A673 (cell line): ENCODE measurements at regions not wholly inside any gene's neighbourhood (a gene's known extent, or its start where the extent isn't known, plus 50 kb on each side); places are given as distances from the start of the nearest gene placed in this dataset.

ENCODE experiments used
- BruUV-seq: library from RNA; stranded (reverse); fragments of 400-500 nt; replicated peaks from 2 replicates; lab custom pipeline; 2021; lab: Mats Ljungman, UMichigan
- CTCF ChIA-PET: fragments of 300-600 bp; sonication (Branson Sonifier 250); formaldehyde crosslinking; loops from one replicate; lab custom pipeline; 2022; ENCODE audit warnings: antibody characterized with exemption; lab: Charles Lee
- POLR2A ChIA-PET: fragments of 300-600 bp; sonication (Branson Sonifier 250); formaldehyde crosslinking; loops from one replicate; lab custom pipeline; 2022; ENCODE audit warnings: antibody characterized with exemption; ENCODE audit not compliant: low non-redundant PET; lab: Charles Lee
- DNase-seq: peaks from one replicate; pipeline ENCODE4 v3.0.0-alpha.2; 2015; ENCODE audit warnings: low spot score
- H3K27ac ChIP-seq: fragments of 200-600 bp; sonication (generic); 2 replicates; pipeline ENCODE4 v1.5.1; 2016; ENCODE audit warnings: mixed run types, low read depth, mild to moderate bottlenecking, mixed read lengths, antibody characterized with exemption, low read length; ENCODE audit not compliant: poor library complexity, severe bottlenecking
- H3K27me3 ChIP-seq: fragments of 200-600 bp; sonication (generic); replicated peaks from 2 replicates; pipeline ENCODE4 v1.6.1; 2017; ENCODE audit warnings: mixed run types, low read depth, mild to moderate bottlenecking, mixed read lengths, antibody characterized with exemption, low read length; ENCODE audit not compliant: insufficient read depth, poor library complexity
- H3K36me3 ChIP-seq: fragments of 200-600 bp; sonication (generic); 2 replicates; pipeline ENCODE4 v1.6.1; 2016; ENCODE audit warnings: mixed run types, mild to moderate bottlenecking, mixed read lengths, antibody characterized with exemption, low read length; ENCODE audit not compliant: insufficient read depth, poor library complexity, severe bottlenecking
- H3K4me1 ChIP-seq: fragments of 200-600 bp; sonication (generic); 2 replicates; pipeline ENCODE4 v1.6.1; 2017; ENCODE audit warnings: mixed run types, mild to moderate bottlenecking, mixed read lengths, antibody characterized with exemption, low read length; ENCODE audit not compliant: insufficient read depth, poor library complexity, severe bottlenecking
- H3K4me3 ChIP-seq: fragments of 200-600 bp; sonication (generic); 2 replicates; pipeline ENCODE4 v1.5.1; 2016; ENCODE audit warnings: low read depth, mixed run types, mild to moderate bottlenecking, mixed read lengths, low read length; ENCODE audit not compliant: poor library complexity, severe bottlenecking
- H3K9me3 ChIP-seq: fragments of 200-600 bp; sonication (generic); 2 replicates; pipeline ENCODE4 v1.6.1; 2016; ENCODE audit warnings: mixed run types, low read depth, mild to moderate bottlenecking, mixed read lengths, antibody characterized with exemption, low read length; ENCODE audit not compliant: poor library complexity, severe bottlenecking
- EZH2 ChIP-seq: fragments of 200-600 bp; sonication (generic); IDR thresholded peaks from 2 replicates; pipeline ENCODE4 v1.6.1; 2017; ENCODE audit warnings: borderline replicate concordance, low read depth, mild to moderate bottlenecking, mixed read lengths, antibody characterized with exemption, low read length; ENCODE audit not compliant: poor library complexity, severe bottlenecking
- intact Hi-C: fragments of 100-400 bp; cut with micrococcal nuclease; formaldehyde crosslinking; loops from one replicate; pipeline ENCODE4 v1.10.0; 2022; ENCODE audit not compliant: unreplicated experiment
- TF ChIP-seq, protein P1 (sequence below): fragments of 300-800, 200-600 bp; sonication (generic); conservative IDR thresholded peaks from 2 replicates; pipeline ENCODE4 v1.5.1; 2017; ENCODE audit warnings: low read depth, mild to moderate bottlenecking, antibody characterized with exemption, low read length, moderate library complexity, mixed read lengths

DNA sequence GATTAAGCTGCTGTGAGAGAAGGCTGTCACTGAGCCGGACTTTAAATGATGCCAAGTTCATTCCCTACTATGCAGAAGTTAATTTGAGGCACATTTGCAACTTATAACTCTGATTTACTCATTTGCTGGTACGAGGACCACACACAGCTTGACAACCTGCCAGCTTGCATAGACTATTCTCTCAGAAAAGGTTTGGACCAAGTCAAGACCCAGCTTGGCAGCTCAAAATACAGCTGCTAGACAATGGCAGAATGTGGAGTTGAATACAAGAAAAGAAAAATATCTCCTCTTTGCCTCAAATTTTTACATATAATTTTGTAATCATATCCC is 338.9 kb downstream of the DHX15 start:
- Histone ChIP-seq H3K9me3 (no peaks in the 10 kb centered on the region), H3K27ac (no peak overlapping the region), H3K4me1 (no peaks in the 10 kb centered on the region), H3K27me3 (no peaks in the 10 kb centered on the region), H3K36me3 (no peaks in the 10 kb centered on the region), H3K4me3 (no peak overlapping the region)
- intact Hi-C loops: no loop called here
- POLR2A ChIA-PET: no interaction called here
- no peak for DNase-seq
- CTCF ChIA-PET: no interaction called here
- TF ChIP-seq EZH2: no peak
- TF ChIP-seq, protein P1, sequence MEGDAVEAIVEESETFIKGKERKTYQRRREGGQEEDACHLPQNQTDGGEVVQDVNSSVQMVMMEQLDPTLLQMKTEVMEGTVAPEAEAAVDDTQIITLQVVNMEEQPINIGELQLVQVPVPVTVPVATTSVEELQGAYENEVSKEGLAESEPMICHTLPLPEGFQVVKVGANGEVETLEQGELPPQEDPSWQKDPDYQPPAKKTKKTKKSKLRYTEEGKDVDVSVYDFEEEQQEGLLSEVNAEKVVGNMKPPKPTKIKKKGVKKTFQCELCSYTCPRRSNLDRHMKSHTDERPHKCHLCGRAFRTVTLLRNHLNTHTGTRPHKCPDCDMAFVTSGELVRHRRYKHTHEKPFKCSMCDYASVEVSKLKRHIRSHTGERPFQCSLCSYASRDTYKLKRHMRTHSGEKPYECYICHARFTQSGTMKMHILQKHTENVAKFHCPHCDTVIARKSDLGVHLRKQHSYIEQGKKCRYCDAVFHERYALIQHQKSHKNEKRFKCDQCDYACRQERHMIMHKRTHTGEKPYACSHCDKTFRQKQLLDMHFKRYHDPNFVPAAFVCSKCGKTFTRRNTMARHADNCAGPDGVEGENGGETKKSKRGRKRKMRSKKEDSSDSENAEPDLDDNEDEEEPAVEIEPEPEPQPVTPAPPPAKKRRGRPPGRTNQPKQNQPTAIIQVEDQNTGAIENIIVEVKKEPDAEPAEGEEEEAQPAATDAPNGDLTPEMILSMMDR: no peak
- BruUV-seq: no TSS peak

- TF ChIP-seq, protein P1: no peak
- no peak for TF ChIP-seq EZH2
- Histone ChIP-seq H3K9me3 (no peaks in the 10 kb centered on the region), H3K27me3 (no peaks in the 10 kb centered on the region), H3K27ac (no peak overlapping the region), H3K4me3 (no peak overlapping the region), H3K4me1 (no peaks in the 10 kb centered on the region), H3K36me3 (no peaks in the 10 kb centered on the region)
- ChIA-PET POLR2A (no interaction called here), CTCF (no interaction called here)
- BruUV-seq: no TSS peak
- DNase-seq: no peak
- intact Hi-C loops: no loop called here
Measured at GRCh38 chr4:24244663-24245490, 339.5 kb downstream of the DHX15 start.

GRCh38 chr4:24243641-24244040 is 340.7 kb downstream of the DHX15 start:
- POLR2A ChIA-PET: no interaction called here
- TF ChIP-seq EZH2: no peak
- TF ChIP-seq, protein P1: no peak
- no peak overlapping the region for H3K27ac ChIP-seq
- CTCF ChIA-PET: no interaction called here
- no peak overlapping the region for H3K4me3 ChIP-seq
- H3K9me3 ChIP-seq: no peaks in the 10 kb centered on the region
- H3K4me1 ChIP-seq: no peaks in the 10 kb centered on the region
- no peak for DNase-seq
- no peaks in the 10 kb centered on the region for H3K27me3 ChIP-seq
- no peaks in the 10 kb centered on the region for H3K36me3 ChIP-seq
- no TSS peak for BruUV-seq
- intact Hi-C loops: no loop called here
